ENCODE measurements at regions not wholly inside any gene's neighbourhood (a gene's known extent, or its start where the extent isn't known, plus 50 kb on each side); places are given as distances from the start of the nearest gene placed in this dataset.

- intact Hi-C loops (cut with micrococcal nuclease) = no loop called here
Measured at GRCh38 chr20:60627751-60628565, 624.1 kb upstream of the CDH4 start.

GRCh38 chr20:60628749-60629148 lies 623.3 kb upstream of the CDH4 start:
- intact Hi-C loops (cut with micrococcal nuclease) = no loop called here

GRCh38 chr20:60629206-60629605 lies 622.9 kb upstream of the CDH4 start:
- intact Hi-C loops (cut with micrococcal nuclease) = no loop called here

GRCh38 chr20:60630609-60631008 lies 621.5 kb upstream of the CDH4 start:
- intact Hi-C loops (cut with micrococcal nuclease) = no loop called here

GRCh38 chr20:60631585-60632287 lies 620.3 kb upstream of the CDH4 start:
- intact Hi-C loops (cut with micrococcal nuclease) = no loop called here

- intact Hi-C loops (cut with micrococcal nuclease) = no loop called here
Measured at GRCh38 chr20:60632391-60633262, 619.4 kb upstream of the CDH4 start.

GRCh38 chr20:60634491-60635172 lies 617.4 kb upstream of the CDH4 start:
- intact Hi-C loops (cut with micrococcal nuclease) = no loop called here

GRCh38 chr20:60636417-60636816 lies 615.6 kb upstream of the CDH4 start:
- intact Hi-C loops (cut with micrococcal nuclease) = no loop called here

GRCh38 chr20:60637801-60638200 lies 614.3 kb upstream of the CDH4 start:
- intact Hi-C loops (cut with micrococcal nuclease) = no loop called here

GRCh38 chr20:60638430-60639098 lies 613.5 kb upstream of the CDH4 start:
- intact Hi-C loops (cut with micrococcal nuclease) = no loop called here

- intact Hi-C loops (cut with micrococcal nuclease) = no loop called here
Measured at GRCh38 chr20:60641879-60642447, 610.1 kb upstream of the CDH4 start.

- intact Hi-C loops (cut with micrococcal nuclease) = no loop called here
Measured at GRCh38 chr20:60642541-60642940, 609.5 kb upstream of the CDH4 start.

GRCh38 chr20:60648556-60648955 lies 603.5 kb upstream of the CDH4 start:
- intact Hi-C loops (cut with micrococcal nuclease) = no loop called here

GRCh38 chr20:60649541-60649940 lies 602.5 kb upstream of the CDH4 start:
- intact Hi-C loops (cut with micrococcal nuclease) = no loop called here

- intact Hi-C loops (cut with micrococcal nuclease) = no loop called here
Measured at GRCh38 chr20:60650087-60650486, 602.0 kb upstream of the CDH4 start.

GRCh38 chr20:60652046-60652445 lies 600.0 kb upstream of the CDH4 start:
- intact Hi-C loops (cut with micrococcal nuclease) = no loop called here

GRCh38 chr20:60652615-60653014 lies 599.4 kb upstream of the CDH4 start:
- intact Hi-C loops (cut with micrococcal nuclease) = no loop called here

- intact Hi-C loops (cut with micrococcal nuclease) = no loop called here
Measured at GRCh38 chr20:60653111-60653845, 598.8 kb upstream of the CDH4 start.

GRCh38 chr20:60658681-60659080 lies 593.4 kb upstream of the CDH4 start:
- intact Hi-C loops (cut with micrococcal nuclease) = no loop called here

- intact Hi-C loops (cut with micrococcal nuclease) = no loop called here
Measured at GRCh38 chr20:60659240-60659639, 592.8 kb upstream of the CDH4 start.
